Ascending aorta (tissue), 2 donors: ENCODE measurements at regions not wholly inside any gene's neighbourhood (a gene's known extent, or its start where the extent isn't known, plus 50 kb on each side); places are given as distances from the start of the nearest gene placed in this dataset.
"Not testable (repeated sequence)": the region's sequence is repeated elsewhere in the genome, so short reads cannot be mapped to it uniquely, and the experiment has no call there.

Experiments
- DNase-seq, 2 donors: peaks; one replicate each; pipeline ENCODE4 v3.0.0-alpha.2; 2019; ENCODE audit warnings: low spot score in 2 of 2
- H3K27ac ChIP-seq, 2 donors: fragments of 200-600 bp; sonication (generic); one replicate each; pipeline ENCODE4 v1.5.1; 2016 to 2017; ENCODE audit warnings: mild to moderate bottlenecking in 1 of 2
- H3K27me3 ChIP-seq: fragments of 200-600 bp; sonication (generic); one replicate; pipeline ENCODE4 v1.5.1; 2017
- H3K36me3 ChIP-seq, 2 donors: fragments of 200-600 bp; sonication (generic); one replicate each; pipeline ENCODE4 v1.5.1; 2016
- H3K4me1 ChIP-seq, 2 donors: fragments of 200-600 bp; sonication (generic); one replicate each; pipeline ENCODE4 v1.5.1; 2016 to 2017; ENCODE audit warnings: mild to moderate bottlenecking in 1 of 2
- H3K4me3 ChIP-seq, 2 donors: fragments of 200-600 bp; sonication (generic); one replicate each; pipeline ENCODE4 v1.5.1; 2016 to 2017; ENCODE audit warnings: mild to moderate bottlenecking in 1 of 2
- H3K9me3 ChIP-seq, 2 donors: fragments of 200-600 bp; sonication (generic); one replicate each; pipeline ENCODE4 v1.5.1; 2016
- intact Hi-C: fragments of 100-400 bp; cut with DNase I; formaldehyde crosslinking; loops from one replicate; pipeline ENCODE4 v1.15.1; 2023
- TF ChIP-seq, protein P1 (sequence below), 3 experiments: fragments of 200-600 bp in 2 of 3; fragments of 450-650 bp in 1 of 3; sonication (generic) in 2 of 3; IDR thresholded peaks; one replicate each; pipeline ENCODE4 v1.5.1; 2016 to 2019; ENCODE audit warnings: antibody characterized with exemption in 3 of 3, mild to moderate bottlenecking in 1 of 3, moderate library complexity in 1 of 3

DNA sequence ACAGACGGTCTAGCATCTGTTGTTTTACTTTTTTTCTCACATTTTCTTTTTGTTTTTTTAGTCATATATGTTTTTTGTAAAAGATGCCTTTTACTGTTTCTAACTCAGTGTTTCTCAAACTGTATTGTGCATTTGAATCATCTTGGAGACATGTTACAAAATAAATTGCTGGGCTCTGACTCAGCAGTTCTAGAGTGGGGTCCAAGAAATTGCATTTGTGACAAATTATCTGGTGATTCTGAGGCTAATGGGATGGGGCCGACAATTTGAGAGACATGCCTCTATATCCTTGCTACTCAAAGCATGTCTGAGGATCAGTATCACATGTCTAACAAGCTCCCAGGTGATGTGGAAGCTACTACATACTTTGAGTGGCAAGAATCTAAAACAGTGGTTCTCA, 478.8 kb downstream of the PLCL1 start:
- TF ChIP-seq, protein P1, sequence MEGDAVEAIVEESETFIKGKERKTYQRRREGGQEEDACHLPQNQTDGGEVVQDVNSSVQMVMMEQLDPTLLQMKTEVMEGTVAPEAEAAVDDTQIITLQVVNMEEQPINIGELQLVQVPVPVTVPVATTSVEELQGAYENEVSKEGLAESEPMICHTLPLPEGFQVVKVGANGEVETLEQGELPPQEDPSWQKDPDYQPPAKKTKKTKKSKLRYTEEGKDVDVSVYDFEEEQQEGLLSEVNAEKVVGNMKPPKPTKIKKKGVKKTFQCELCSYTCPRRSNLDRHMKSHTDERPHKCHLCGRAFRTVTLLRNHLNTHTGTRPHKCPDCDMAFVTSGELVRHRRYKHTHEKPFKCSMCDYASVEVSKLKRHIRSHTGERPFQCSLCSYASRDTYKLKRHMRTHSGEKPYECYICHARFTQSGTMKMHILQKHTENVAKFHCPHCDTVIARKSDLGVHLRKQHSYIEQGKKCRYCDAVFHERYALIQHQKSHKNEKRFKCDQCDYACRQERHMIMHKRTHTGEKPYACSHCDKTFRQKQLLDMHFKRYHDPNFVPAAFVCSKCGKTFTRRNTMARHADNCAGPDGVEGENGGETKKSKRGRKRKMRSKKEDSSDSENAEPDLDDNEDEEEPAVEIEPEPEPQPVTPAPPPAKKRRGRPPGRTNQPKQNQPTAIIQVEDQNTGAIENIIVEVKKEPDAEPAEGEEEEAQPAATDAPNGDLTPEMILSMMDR (IDR thresholded peaks at IDR 0.05), result no peak
- H3K4me1 ChIP-seq, result no peaks in the 10 kb centered on the region
- H3K36me3 ChIP-seq, result no peaks in the 10 kb centered on the region
- no peak overlapping the region for H3K27ac ChIP-seq
- intact Hi-C loops, result no loop called here
- no peak overlapping the region for H3K4me3 ChIP-seq
- H3K27me3 ChIP-seq, result no peaks in the 10 kb centered on the region
- no peaks in the 10 kb centered on the region for H3K9me3 ChIP-seq
- DNase-seq, result no peak

DNA sequence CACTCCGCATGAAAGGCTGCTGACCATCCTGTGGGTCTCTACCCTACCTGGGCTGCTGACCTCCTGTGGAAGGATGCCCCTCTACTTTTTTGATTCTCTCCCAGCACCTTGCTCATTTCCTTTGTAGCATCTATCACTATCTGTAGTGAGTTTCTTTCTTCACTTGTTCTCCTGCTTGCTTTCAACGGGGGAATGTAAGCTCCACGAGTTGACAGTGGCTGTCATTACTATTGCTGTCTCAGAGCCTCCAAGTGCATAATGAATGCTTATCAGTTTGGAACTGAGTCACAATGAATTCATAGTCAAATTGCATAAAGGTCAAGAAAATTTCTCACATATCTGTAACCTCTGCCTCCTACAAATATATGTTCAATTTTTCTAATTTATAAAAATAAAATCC, 477.7 kb downstream of the PLCL1 start:
- intact Hi-C loops, result no loop called here
- H3K27me3 ChIP-seq, result no peaks in the 10 kb centered on the region

DNA sequence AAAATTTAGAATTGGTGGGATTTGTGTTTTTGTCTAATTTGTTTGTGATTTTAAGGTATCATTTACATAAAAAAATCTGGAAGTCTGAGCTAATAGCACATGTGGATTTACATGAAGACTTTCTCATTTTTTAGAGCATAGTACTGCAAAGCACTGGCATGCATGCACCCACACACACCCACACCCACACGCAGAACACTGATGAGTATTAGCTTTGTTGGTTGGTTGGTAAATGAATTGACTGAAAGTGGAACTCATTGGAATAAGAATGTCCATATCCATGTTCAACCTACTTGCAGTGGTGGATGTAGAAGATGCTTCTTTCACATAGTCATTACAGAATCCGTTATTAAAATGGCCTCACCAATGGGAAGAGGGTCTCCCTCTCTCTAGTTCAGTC, 475.8 kb downstream of the PLCL1 start:
- DNase-seq, result no peak
- Histone ChIP-seq H3K4me3 (no peak overlapping the region), H3K27me3 (no peaks in the 10 kb centered on the region), H3K36me3 (no peaks in the 10 kb centered on the region), H3K27ac (no peak overlapping the region), H3K4me1 (no peaks in the 10 kb centered on the region), H3K9me3 (no peaks in the 10 kb centered on the region)
- TF ChIP-seq, protein P1 (IDR thresholded peaks at IDR 0.05), result no peak
- intact Hi-C loops, result no loop called here

More for the DNA sequence above, 477.7 kb downstream of the PLCL1 start:
- Histone ChIP-seq H3K4me3 (no peak overlapping the region), H3K36me3 (no peaks in the 10 kb centered on the region), H3K9me3 (no peaks in the 10 kb centered on the region), H3K4me1 (no peaks in the 10 kb centered on the region), H3K27ac (no peak overlapping the region)
- DNase-seq, result no peak
- TF ChIP-seq, protein P1 (IDR thresholded peaks at IDR 0.05), result no peak

DNA sequence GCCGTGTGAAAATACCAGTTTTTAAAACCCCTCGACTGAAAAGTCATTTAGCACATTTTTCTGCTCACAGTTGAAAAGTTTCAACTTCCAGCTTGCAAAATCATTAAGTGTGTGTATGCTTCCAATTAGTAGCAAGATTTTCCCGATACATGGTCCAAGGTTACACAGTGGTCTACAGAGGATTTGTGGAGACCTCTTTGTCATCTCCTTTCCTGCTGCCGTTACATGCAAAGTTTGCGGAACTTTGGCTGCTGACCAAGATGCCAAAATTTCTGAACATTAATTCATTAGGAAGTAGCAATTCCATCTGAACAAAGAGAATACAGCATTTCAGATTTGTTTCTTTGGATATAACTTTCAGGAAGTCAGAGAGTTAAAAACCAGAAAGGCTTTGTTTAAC, 474.6 kb downstream of the PLCL1 start:
- DNase-seq, result no peak
- no peaks in the 10 kb centered on the region for H3K27me3 ChIP-seq
- intact Hi-C loops, result no loop called here
- H3K36me3 ChIP-seq, result no peaks in the 10 kb centered on the region
- H3K27ac ChIP-seq, result no peak overlapping the region
- no peak overlapping the region for H3K4me3 ChIP-seq
- TF ChIP-seq, protein P1 (IDR thresholded peaks at IDR 0.05), result no peak
- no peaks in the 10 kb centered on the region for H3K9me3 ChIP-seq
- H3K4me1 ChIP-seq, result no peaks in the 10 kb centered on the region

DNA sequence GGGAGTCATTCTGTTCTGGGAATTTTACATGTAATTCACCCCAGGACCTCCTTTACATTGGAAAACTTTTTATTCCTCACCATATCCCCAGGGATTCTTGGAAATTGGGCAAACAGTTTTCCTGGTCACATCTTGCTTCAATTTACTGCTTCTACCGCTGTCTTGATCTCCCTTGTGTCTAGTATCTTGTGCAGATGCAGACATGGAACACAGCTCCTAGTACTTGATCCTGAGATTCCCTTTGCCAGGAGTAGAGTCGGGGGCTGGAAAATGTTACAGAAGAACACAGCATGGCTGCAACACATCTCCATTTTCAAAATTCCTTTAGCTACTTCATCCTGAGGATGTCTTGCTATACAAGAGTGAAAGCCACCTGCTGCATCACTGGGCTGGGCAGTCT, 472.8 kb downstream of the PLCL1 start:
- H3K9me3 ChIP-seq, result no peaks in the 10 kb centered on the region
- DNase-seq, result no peak
- H3K27me3 ChIP-seq, result no peaks in the 10 kb centered on the region
- H3K27ac ChIP-seq, result no peak overlapping the region
- H3K36me3 ChIP-seq, result no peaks in the 10 kb centered on the region
- H3K4me1 ChIP-seq, result no peaks in the 10 kb centered on the region
- TF ChIP-seq, protein P1 (IDR thresholded peaks at IDR 0.05), result no peak
- H3K4me3 ChIP-seq, result no peak overlapping the region
- intact Hi-C loops, result no loop called here

DNA sequence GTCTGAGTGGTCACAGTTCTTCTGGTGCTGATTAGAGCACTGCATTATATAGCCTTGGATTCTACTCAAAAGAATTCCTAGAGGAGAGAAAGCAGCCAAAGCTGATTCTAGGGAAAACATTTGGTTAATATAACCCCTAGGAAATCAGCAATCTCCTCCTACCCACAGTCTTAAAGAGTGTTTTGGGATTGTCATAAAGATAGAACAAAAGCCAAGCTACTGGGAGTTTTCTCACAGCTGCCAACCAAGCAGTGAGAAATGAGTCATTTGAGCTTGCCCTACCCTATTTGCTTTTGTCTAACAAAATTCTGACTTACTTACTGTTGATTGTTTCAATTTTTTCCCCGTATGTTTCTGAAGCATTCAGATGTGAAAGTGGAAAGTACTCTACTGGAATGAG, 469.3 kb downstream of the PLCL1 start:
- Histone ChIP-seq H3K4me1 (no peaks in the 10 kb centered on the region), H3K36me3 (no peaks in the 10 kb centered on the region), H3K9me3 (no peaks in the 10 kb centered on the region), H3K4me3 (no peak overlapping the region), H3K27me3 (no peaks in the 10 kb centered on the region), H3K27ac (no peak overlapping the region)
- TF ChIP-seq, protein P1 (IDR thresholded peaks at IDR 0.05), result no peak
- no peak for DNase-seq
- intact Hi-C loops, result loop anchor here (5.0 kb wide), 1 partner anchor 1401 kb away; no protein-coding TSS in a partner anchor

DNA sequence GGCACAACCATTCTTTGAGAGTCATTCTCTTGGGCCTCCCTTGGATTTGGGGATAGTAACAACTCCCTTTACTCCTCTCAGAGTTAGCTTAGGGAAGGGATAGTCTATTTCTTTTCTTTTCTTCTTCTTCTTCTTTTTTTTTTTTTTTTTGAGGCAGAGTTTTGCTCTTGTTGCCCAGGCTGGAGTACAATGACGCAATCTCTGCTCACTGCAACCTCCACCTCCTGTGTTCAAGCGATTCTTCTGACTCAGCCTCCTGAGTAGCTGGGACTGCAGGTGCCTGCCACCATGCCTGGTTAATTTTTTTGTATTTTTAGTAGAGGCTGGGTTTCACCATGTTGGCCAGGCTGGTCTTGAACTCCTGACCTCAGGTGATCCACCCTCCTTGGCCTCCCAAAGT, 465.8 kb downstream of the PLCL1 start:
- H3K9me3 ChIP-seq, DNase-seq, H3K36me3 ChIP-seq, H3K27me3 ChIP-seq, H3K4me1 ChIP-seq, H3K4me3 ChIP-seq, H3K27ac ChIP-seq: not testable (repeated sequence)
- intact Hi-C loops, result loop anchor here (5.0 kb wide), 1 partner anchor 1398 kb away; no protein-coding TSS in a partner anchor
